WTC11 (cell line): ENCODE measurements at regions not wholly inside any gene's neighbourhood (a gene's known extent, or its start where the extent isn't known, plus 50 kb on each side); places are given as distances from the start of the nearest gene placed in this dataset.

Experiments
- ARID4B ChIP-seq: sonication (generic); formaldehyde crosslinking; IDR thresholded peaks from 2 replicates; pipeline ENCODE4 v1.8.0; 2023; ENCODE audit warnings: missing genetic modification reagents, mild to moderate bottlenecking, borderline replicate concordance
- CREB1 ChIP-seq: sonication (generic); formaldehyde crosslinking; IDR thresholded peaks from 2 replicates; pipeline ENCODE4 v1.8.0; 2023; ENCODE audit warnings: mild to moderate bottlenecking, missing genetic modification reagents
- CTCF ChIP-seq: fragments of 200-600 bp; IDR thresholded peaks from 2 replicates; pipeline ENCODE4 v1.8.0; 2022; ENCODE audit warnings: antibody characterized with exemption
- E2F5 ChIP-seq: sonication (generic); formaldehyde crosslinking; IDR thresholded peaks from 2 replicates; pipeline ENCODE4 v1.8.1; 2022; ENCODE audit warnings: mild to moderate bottlenecking, moderate library complexity, missing genetic modification reagents
- FOXP4 ChIP-seq: sonication (generic); formaldehyde crosslinking; IDR thresholded peaks from 2 replicates; pipeline ENCODE4 v1.8.0; 2022; ENCODE audit warnings: mild to moderate bottlenecking, missing genetic modification reagents
- MYBL2 ChIP-seq: sonication (generic); formaldehyde crosslinking; IDR thresholded peaks from 2 replicates; pipeline ENCODE4 v1.8.1; 2023; ENCODE audit warnings: mild to moderate bottlenecking, moderate library complexity, missing genetic modification reagents
- NR2C2 ChIP-seq: sonication (generic); formaldehyde crosslinking; IDR thresholded peaks from 2 replicates; pipeline ENCODE4 v1.8.0; 2022; ENCODE audit warnings: mild to moderate bottlenecking, missing genetic modification reagents
- RELA ChIP-seq: sonication (generic); formaldehyde crosslinking; IDR thresholded peaks from 2 replicates; pipeline ENCODE4 v1.8.1; 2022; ENCODE audit warnings: missing genetic modification reagents, mild to moderate bottlenecking, borderline replicate concordance
- TCF7 ChIP-seq: sonication (generic); formaldehyde crosslinking; IDR thresholded peaks from 2 replicates; pipeline ENCODE4 v1.8.0; 2022; ENCODE audit warnings: mild to moderate bottlenecking, low read depth, missing genetic modification reagents, moderate library complexity
- TEAD1 ChIP-seq: sonication (generic); formaldehyde crosslinking; IDR thresholded peaks from 2 replicates; pipeline ENCODE4 v1.8.0; 2022; ENCODE audit warnings: mild to moderate bottlenecking, missing genetic modification reagents

GRCh38 chr10:83564889-83565588 is 574.3 kb upstream of the GHITM start:
- TF ChIP-seq TCF7: no peak
- TF ChIP-seq RELA (CRISPR knock-in tag): no peak
- TF ChIP-seq CTCF: no peak
- no peak for TF ChIP-seq TEAD1 (CRISPR knock-in tag)
- no peak for TF ChIP-seq E2F5
- no peak for TF ChIP-seq ARID4B (CRISPR knock-in tag)
- no peak for TF ChIP-seq FOXP4 (CRISPR knock-in tag)
- TF ChIP-seq MYBL2 (CRISPR knock-in tag): no peak
- no peak for TF ChIP-seq NR2C2 (CRISPR knock-in tag)
- no peak for TF ChIP-seq CREB1 (CRISPR knock-in tag)
